Umbilical cord (tissue), 1 donor: ENCODE measurements at regions not wholly inside any gene's neighbourhood (a gene's known extent, or its start where the extent isn't known, plus 50 kb on each side); places are given as distances from the start of the nearest gene placed in this dataset.
"Not testable (repeated sequence)": the region's sequence is repeated elsewhere in the genome, so short reads cannot be mapped to it uniquely, and the experiment has no call there.

Source experiments
- DNase-seq: peaks from one replicate; pipeline ENCODE4 v3.0.0-alpha.2; 2015; ENCODE audit warnings: low spot score

DNA sequence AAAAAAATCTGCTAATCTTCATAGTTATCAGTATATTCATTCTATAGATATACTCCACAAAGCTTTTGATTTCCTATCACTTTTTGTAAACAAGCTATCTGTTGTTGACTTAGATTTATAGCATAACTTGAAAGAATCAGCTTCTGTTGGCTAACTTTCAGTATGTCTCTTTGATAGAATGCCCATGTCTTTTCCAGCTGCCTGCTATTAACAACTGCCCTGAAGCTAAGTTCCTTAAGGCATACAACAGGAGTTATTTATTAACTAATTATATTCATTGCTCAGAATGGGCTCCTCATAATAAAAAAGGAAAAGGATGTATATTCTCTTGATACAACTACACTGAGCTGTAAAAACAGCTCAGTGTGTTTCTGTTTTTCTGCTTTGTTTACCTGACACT, 293.9 kb downstream of the TUSC7 start:
- no peak for DNase-seq

DNA sequence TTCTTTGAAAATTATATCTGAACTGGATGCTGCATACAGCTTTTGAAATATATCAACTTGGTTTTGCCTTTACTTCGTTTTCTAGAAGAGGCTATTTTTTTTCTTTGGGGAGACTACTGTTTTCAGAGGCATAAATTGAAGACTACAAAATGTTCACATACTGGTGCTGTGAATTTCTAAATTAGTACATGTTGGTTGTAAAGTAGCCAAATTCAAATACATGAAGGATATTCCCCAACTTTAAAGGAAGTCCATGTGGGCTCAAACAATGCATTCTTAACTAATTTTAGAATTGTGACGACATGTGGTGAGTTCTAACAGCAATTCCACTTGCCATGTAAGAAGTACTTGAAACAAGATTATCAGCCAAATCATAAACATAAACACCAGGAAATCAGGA, 295.7 kb downstream of the TUSC7 start:
- no peak for DNase-seq

DNA sequence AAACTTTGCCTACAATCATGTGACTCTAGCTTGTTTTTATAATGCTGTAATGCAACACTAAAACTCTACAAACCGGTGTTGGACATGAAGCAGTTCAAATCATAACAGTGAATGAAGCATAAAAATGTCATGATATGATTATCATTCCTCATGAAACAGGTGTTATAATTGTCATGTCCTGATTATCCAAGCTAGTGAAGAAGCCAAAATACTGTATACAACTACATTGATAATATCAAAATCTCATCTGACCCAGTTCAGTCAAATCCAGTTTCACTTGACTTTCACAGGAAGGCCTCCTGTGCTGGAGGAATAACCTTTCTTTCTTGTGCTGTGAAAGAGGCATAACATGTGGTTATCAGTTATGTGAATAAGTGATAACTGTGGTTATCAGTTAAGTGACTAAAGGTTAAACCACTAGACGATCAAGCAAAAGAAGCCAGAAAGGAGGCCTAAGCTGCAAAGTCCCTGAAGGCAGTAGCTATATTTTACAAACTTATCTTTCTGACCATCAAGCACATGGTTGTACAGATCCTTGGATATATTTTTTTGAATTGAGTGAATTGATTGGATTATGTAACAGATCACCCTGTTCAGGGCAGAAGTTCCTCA, 296.4 kb downstream of the TUSC7 start:
- no peak for DNase-seq

DNA sequence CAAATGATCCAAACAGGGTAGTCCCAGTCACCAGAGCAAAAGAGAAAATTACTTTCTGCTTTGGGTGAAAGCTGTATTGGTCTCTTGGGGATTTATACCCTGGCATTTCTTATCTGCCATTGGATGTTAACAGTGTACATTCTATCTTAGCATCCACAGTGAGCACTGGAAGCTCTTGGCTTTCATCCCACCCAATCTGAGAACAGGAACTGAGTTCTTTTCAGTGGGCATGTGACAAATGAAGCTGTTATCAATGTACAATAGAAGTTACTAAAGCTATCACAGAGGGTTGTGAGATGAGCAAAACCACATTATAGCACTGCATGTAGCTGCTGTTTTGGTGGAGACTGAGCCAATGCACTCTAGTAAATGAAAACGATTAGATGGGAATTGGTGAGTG, 300.7 kb downstream of the TUSC7 start:
- no peak for DNase-seq

DNA sequence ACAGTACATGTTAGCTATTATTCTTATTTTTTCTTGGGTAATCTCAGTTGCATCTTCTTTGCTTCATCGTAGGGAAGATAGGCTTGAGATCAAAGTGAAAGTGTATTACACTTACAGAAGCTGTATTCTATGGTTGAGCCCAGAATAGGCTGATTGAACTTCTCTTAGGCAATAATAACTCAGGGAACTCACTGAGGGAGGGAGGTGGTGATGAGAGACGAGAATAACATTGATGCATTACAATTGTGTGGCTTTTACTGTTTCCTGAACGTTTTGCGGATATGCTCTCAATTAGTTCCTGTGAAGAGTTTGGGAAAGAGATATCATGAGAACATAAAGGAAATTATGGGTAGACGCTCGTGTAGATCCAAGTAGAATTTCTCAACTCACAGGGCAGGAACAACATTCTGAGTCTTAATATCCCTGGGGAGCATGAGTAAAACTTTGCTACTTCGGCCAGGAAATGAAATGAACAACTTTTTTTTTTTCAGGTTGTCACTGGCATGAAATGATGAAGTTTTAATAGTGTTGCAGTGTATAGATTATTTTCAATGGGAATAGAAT, 302.2 kb downstream of the TUSC7 start:
- DNase-seq, result no peak

DNA sequence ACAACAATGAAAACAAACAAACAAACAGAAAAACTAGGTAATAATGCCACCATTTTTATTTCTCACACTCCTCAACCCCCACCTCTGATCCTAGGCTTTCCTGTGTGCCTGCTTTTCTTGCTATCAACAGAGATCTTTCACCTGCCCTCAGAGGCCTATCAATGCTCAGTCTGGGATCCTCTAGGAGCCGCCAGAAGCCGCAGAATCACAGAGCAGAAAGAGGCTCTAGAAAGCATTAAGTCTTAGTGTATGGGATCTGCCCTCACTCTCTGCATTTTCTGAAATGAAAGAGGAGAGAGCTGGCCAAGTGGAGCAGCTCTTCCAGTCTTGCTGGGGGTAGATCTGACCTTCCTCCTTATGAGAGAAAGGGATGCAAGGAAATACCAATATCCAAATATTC, 306.8 kb downstream of the TUSC7 start:
- peak; percentile 68 for DNase-seq

DNA sequence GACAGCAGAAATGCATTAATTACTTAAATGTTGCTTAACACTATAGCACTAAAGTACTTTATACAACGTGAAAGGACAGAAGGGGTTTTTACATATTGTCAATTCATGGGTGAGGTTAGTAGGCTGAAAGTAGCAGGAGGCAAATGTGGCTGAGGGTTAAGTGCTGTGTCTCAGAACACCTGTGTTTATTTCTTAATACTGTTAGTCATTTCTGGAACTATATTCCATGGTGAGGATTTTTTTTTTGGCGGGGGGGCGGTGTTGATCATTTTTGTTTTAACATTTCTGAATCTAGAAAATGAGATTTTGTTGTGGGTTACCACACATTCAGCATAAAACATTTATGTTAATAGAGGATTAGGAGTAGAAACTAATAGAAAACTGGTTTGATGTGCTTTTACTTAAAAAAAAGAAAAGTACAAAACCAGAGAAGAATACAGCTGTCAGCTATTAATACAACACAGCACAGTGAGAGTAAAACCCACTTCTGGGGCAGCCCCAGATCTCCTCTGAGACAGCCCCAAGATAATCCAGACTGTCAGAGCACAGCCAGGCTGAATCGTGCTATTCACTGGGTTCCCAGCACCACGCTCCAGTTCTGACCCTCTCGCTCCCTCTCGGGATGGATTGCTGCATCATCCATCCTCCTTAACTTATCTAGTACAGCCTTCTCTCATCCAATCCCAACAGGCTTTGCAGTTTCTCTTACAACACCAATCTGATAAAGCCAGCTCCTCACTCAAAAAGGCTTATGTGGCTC, 307.7 kb downstream of the TUSC7 start:
- DNase-seq, result peak; percentile 89

DNA sequence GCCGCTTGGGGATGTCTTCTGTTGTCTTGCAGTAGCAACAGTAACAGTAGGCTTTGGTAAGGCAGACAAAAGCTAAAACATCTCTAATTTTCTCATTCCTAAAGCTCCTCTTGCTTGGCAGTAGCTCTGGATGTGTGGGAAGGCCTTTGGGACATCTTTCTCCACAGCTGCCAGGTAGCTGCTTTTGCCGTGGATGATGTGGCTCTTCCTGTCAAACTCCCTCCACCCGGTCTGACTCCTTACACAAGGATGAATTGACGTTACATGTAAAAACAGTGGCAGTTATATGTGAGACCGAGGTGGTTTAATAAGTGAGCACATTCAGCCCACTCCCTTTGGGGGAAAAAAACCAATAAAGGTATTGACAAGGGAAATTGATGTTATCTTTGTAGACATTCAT, 309.1 kb downstream of the TUSC7 start:
- no peak for DNase-seq

DNA sequence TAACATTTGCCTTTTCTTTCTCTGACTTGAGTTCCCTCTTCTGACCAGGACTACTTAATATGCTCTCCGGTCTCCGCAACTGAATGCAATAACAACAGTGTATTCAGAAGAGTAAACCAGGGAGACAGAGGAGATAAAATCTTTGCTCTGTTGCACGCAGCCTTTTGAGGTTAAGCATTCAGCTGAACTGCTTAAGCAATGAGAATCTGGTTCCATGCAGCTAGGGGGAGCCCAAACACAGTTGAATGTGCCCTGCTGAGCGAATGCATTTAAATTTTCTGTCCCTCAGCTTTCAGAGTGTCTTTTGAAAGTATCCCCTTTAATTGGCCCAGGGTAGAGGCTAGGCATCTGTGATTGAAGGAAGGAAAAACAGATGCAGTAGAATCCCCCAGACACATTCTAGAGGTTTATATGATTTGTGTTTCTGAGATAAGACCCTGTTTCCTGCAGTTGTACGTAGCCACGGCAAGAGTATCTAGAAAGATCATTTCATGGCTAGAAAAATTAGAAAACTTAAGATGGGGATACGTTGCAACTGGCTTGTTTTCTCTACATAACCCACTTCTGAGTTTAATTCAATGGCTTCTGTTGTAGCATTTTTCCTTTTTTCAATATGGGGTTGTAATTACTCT, 309.6 kb downstream of the TUSC7 start:
- peak; percentile 92 for DNase-seq

DNA sequence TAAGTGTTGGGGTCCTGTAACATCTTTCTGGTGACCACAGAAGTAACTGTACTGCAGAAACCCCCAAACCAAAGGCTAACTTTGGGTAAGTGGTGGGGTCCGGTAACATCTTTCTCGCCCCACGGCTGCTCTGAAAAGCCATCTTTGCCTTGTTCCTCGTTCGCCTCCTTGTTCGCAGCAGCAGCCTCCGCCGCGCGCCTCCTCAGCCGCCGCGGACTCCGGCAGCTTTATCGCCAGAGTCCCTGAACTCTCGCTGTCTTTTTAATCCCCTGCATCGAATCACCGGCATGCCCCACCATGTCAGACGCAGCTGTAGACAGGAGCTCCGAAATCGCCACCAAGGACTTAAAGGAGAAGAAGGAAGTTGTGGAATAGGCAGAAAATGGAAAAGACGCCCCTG, 316.8 kb downstream of the TUSC7 start:
- no peak for DNase-seq

DNA sequence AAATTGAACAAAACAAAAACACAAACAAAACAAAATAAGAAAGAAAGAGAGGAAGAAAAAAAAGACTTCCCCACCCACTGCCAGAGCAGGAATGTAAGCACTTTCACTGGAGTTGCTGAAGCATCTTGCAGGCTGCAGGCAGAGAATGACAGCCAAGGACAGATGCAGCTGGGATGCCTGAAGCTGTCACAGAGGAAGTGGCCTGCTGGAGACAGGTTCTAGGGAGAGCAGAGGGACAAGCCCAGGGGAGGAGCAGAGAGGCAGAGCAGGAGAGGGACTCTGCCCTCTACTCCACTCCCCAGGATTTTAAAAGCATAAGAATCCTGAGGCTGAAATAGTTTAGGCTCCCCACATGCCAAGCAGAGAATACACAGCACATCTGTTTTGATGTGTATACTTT, 326.2 kb downstream of the TUSC7 start:
- peak; percentile 55 for DNase-seq

DNA sequence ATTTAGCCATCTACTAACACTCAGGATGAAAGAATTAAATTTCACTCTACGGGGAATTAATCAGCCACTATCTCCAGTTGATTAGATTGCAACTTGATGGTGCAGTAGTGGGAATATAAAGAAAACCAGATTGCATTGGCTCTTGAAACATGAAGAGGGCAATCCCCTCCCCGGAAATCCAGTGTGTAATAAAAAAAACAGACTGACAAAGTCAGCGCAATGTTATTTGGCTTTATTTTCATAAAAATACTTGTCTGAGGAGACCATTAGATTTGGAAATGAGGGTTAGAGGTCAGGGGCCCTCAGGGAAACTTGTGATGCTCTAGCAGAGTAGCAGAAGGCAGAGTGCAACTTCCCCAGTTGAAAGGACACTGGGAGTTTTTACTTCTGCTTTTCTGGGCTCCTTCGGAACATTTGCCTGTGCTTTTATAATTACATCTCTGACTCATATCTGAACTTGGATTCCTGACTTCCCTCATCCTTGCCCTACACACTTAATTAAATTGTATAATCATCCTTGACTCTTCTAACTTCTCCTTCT, 326.8 kb downstream of the TUSC7 start:
- DNase-seq, result peak; percentile 76

DNA sequence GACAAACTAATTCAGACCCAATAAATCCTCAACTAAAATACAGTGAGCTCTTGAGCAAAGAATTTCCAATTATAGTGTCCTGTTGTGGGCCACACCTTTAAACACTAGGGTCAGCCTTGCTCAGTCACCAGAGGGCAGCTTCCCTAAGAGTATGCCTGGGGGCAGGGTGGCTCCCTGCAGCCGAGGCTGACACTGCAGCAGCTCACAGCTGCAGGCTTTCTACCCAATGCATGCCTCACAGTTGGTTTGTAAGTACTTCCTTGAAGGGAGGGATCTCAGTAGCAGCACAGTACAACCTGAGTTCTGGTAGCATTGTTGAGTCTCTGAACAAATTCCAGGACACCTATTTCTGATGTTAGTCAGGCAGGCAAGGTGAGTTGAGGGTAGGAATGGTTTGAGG, 335.6 kb downstream of the TUSC7 start:
- peak; percentile 10 for DNase-seq

DNA sequence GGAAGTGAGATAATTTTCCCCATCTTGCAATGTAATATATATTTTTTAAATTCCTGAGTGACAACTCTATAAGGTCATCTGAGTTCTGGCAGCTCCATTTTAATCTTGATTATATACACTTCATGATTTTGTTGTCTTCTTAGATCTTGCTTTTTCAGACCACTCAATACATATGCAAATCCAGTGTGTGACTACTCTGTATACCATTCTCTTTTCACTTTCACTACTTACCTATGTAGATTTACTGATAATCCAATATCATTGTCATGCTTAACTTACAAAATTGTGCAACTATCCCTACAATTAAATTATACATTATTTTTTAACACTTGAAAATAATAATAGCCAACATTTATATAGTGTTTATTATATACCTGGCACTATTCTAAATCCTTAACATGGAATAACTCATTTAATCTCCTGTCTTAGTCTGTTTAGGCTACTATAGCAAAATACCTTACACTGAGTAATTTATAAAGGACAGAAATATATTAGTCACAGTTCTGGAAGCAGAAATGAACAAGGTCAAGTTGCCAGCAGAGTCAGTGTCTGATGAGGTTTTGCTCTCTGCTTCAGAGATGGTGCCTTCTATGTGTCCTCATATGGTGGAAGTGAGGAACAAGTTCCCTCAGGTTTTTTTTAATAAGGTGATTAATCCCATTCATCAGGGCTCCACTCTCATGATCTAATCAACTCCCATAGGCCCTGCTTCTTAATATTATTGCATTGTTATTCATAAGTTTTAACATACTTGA, 338.5 kb downstream of the TUSC7 start:
- DNase-seq, result no peak

DNA sequence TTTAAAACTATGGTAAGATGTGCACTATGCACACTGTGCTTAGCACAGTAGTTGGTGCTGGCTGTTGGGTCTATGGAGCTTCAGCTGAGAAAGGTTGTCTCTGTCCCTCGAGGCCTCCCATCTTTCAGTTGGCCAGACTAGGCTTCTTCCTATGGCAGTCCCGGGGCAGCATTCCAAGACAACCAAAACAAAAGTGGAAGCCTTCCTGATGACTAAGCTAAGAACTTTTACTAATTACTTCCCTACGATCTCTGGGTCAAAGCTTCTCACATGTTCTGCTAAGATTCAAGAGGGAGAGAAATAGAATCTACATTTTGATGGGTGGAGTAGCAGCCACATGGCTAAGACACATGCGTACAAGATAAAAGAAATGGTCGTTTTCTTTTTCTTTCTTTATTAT, 342.8 kb downstream of the TUSC7 start:
- DNase-seq, result no peak

DNA sequence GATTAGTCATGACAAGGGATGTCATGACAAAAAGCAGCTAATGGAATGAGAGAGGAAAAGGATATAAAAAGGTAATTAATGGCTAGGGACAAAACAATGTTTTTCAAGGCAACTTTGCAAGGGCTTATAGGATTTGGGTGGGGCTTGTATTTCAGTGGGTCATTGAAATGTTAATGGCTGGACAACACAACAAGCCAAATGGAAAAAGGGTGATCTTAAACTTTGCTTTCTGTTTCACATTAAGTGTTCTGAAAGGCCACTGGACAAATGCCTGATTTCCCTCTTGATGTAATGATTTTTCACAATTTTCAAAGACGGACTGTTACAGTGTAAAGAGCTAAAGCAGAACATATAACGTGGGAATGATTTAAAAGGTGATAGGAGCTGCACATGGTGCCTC, 345.0 kb downstream of the TUSC7 start:
- DNase-seq, result no peak

DNA sequence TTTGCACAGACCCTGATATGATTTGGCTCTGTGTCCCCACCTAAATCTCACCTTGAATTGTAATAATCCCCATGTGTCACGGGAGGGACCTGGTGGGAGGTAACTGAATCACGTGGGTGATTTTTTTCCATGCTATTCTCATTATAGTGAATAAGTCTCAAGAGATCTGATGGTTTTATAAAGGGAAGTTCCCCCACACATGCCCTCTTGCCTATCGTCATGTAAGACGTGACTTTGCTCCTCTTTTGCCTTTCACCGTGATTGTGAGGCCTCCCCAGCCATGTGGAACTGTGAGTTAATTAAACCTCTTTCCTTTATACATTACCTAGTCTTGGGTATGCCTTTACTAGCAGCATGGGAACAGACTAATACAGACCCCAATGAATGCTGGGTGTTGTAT, 347.4 kb downstream of the TUSC7 start:
- DNase-seq, result not testable (repeated sequence)

DNA sequence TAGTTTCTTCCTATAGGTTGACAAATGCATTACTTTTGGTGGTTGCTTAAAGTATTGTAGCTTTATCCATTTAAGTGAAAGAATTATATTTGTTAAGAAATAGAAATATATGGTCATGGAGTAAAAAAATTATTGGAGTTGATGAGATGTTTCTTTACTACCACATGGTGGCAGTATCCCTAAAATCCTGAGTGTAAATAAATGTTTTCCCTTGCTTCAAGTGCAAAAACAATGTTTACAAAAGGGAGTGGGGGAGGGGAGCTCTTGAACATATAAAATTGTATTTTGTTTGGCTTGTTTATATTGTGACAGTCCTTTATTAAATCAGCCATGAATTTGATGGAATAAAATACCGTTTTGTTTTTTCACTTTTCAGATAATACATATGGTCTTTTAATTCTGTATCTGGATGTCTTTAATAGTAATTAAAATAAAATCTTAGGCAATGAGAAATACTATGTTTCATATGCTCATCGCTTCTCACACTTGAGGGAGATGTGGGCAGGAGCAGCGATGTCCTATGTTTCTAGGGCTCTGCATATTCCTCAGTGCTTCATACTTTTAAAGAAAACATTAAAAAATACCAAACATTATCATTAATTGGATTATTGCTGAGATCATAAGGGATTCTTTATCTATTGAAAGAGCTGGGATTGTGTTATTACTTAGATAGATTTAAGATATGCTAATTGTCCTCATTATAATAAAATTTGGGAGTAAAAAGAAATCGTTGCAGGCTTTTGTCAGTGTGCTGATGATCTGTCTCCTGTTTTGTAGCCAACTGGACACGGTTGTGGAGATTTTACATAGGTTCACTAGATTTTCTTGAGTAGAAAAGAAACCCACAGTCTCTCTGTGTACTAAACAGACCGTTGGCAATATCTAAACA, 349.7 kb downstream of the TUSC7 start:
- peak; percentile 25 for DNase-seq

DNA sequence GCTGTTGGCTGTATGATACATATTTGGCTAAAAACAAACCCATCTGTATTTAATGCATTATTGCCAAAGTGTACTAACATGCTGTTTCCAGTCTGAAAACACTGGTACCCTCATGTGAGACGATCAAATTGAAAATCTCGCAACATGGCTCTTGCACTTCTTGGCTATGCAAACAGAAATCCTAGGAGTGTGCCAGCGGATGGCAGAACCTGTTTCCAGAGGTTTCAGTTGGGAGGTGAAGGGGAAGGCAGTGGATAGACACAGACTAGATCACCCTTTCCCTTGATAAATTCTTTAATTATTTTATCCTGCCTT, 350.3 kb downstream of the TUSC7 start:
- no peak for DNase-seq

DNA sequence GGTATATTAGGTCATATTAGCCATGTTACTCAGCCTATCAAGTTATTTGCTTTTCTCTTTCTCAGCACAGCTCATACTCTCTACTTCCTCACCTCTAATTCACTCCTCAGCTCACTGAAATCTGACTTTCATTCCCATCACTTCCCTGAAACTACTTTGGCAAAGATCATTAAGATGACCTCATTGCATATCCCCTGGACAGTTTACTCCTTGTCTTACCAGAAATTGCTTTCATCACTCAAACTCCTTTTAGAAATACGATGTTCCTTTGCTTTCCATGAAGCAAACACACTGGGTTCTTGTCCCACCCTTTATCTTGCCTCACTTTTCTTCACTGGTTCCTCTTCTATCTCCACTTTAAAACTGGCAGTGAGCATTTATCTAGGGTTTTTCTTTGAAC, 354.4 kb downstream of the TUSC7 start:
- peak; percentile 14 for DNase-seq

DNA sequence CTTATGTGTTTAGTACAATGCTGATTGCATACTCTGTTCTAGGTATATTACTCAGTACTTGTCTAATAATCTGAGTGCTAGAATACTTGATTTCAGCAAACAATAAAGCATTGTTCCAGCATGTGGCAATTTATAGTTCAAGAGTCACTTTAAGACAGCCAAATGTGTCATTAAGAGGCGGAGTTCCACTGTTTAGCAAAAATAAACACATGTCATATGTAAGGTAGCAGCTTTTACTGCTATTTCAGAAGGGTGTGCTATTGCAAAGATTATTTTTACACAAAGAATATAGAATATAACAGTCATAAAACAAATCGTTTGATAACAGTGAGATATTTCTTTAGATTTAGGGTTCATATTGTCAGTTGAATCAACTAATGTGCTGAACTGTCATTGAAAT, 358.7 kb downstream of the TUSC7 start:
- DNase-seq, result no peak
